ENCODE measurements at regions not wholly inside any gene's neighbourhood (a gene's known extent, or its start where the extent isn't known, plus 50 kb on each side); places are given as distances from the start of the nearest gene placed in this dataset.

GRCh38 chr20:57877131-57877824, 167.5 kb upstream of the PMEPA1 start:
- no peak for DNase-seq (ENCODE audit: low read depth in 2 of 2)

- DNase-seq (ENCODE audit: low read depth in 2 of 2), result no peak
Observed at GRCh38 chr20:57876163-57876562, 166.3 kb upstream of the PMEPA1 start.

- no peak for DNase-seq (ENCODE audit: low read depth in 2 of 2)
Observed at GRCh38 chr20:57874141-57874540, 164.3 kb upstream of the PMEPA1 start.

GRCh38 chr20:57872816-57873409, 163.1 kb upstream of the PMEPA1 start:
- no peak for DNase-seq (ENCODE audit: low read depth in 2 of 2)

GRCh38 chr20:57871237-57871632, 161.4 kb upstream of the PMEPA1 start:
- no peak for DNase-seq (ENCODE audit: low read depth in 2 of 2)

GRCh38 chr20:57870597-57871236, 160.9 kb upstream of the PMEPA1 start:
- no peak for DNase-seq (ENCODE audit: low read depth in 2 of 2)

GRCh38 chr20:57869951-57870315, 160.1 kb upstream of the PMEPA1 start:
- no peak for DNase-seq (ENCODE audit: low read depth in 2 of 2)

GRCh38 chr20:57869291-57869950, 159.6 kb upstream of the PMEPA1 start:
- no peak for DNase-seq (ENCODE audit: low read depth in 2 of 2)

- DNase-seq (ENCODE audit: low read depth in 2 of 2), result no peak
Observed at GRCh38 chr20:57868310-57868709, 158.5 kb upstream of the PMEPA1 start.

GRCh38 chr20:57867807-57868206, 158.0 kb upstream of the PMEPA1 start:
- DNase-seq (ENCODE audit: low read depth in 2 of 2), result no peak

- DNase-seq (ENCODE audit: low read depth in 2 of 2), result no peak
Observed at GRCh38 chr20:57867181-57867803, 157.5 kb upstream of the PMEPA1 start.

- DNase-seq (ENCODE audit: low read depth in 2 of 2), result no peak
Observed at GRCh38 chr20:57866250-57867106, 156.7 kb upstream of the PMEPA1 start.

GRCh38 chr20:57865266-57865665, 155.5 kb upstream of the PMEPA1 start:
- DNase-seq (ENCODE audit: low read depth in 2 of 2), result no peak

GRCh38 chr20:57860576-57860975, 150.8 kb upstream of the PMEPA1 start:
- no peak for DNase-seq (ENCODE audit: low read depth in 2 of 2)

- no peak for DNase-seq (ENCODE audit: low read depth in 2 of 2)
Observed at GRCh38 chr20:57857969-57858368, 148.2 kb upstream of the PMEPA1 start.

GRCh38 chr20:57857118-57857517, 147.3 kb upstream of the PMEPA1 start:
- DNase-seq (ENCODE audit: low read depth in 2 of 2), result no peak

GRCh38 chr20:57856658-57857057, 146.8 kb upstream of the PMEPA1 start:
- no peak for DNase-seq (ENCODE audit: low read depth in 2 of 2)

- DNase-seq (ENCODE audit: low read depth in 2 of 2), result peak; percentile 57 to 64
Observed at GRCh38 chr20:57851796-57852195, 142.0 kb upstream of the PMEPA1 start.

GRCh38 chr20:57851025-57851682, 141.3 kb upstream of the PMEPA1 start:
- DNase-seq (ENCODE audit: low read depth in 2 of 2), result no peak

- DNase-seq (ENCODE audit: low read depth in 2 of 2), result no peak
Observed at GRCh38 chr20:57849521-57850215, 139.9 kb upstream of the PMEPA1 start.

All from fibroblast of skin of left quadriceps (primary cell).